Adrenal gland (tissue), 5 donors: ENCODE measurements at regions not wholly inside any gene's neighbourhood (a gene's known extent, or its start where the extent isn't known, plus 50 kb on each side); places are given as distances from the start of the nearest gene placed in this dataset.

Experiments used
- POLR2A ChIP-seq, 2 donors: fragments of 450-650 bp; IDR thresholded peaks; one replicate each; pipeline ENCODE4 v1.6.1; 2017; ENCODE audit warnings: antibody characterized with exemption in 2 of 2, mild to moderate bottlenecking in 2 of 2, moderate library complexity in 1 of 2
- TF ChIP-seq, protein P1 (sequence below), 6 experiments: fragments of 450-650 bp in 4 of 6; fragments of 200-600 bp in 2 of 6; sonication (generic) in 1 of 6; IDR thresholded peaks; 1 replicate in 5 of 6; 2 replicates in 1 of 6; pipeline versions ENCODE4 v1.5.1 to v1.8.0; 2016 to 2021; ENCODE audit warnings: antibody characterized with exemption in 6 of 6, mild to moderate bottlenecking in 2 of 6, moderate library complexity in 1 of 6
- donor health status: DM: no; HTN: no; CAD: no.

DNA sequence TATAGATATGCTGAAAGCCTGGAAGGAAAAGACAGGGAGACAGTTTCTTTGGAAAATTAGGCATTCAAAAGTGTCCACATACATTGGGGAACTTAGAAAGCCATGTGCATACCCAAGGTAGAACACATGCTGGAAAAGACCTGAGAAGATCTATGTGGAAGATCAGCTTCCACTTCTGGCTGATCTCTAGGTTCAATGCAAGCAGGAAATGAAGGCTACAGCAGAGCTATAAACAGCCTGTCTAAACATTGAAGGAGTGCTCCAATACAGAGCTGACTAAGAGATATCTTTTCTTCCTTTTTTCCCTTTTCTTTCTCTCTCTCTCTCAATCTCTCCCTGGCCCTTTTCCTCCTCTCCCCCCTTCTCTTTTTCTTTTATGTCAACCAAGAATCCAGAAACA is 73.6 kb upstream of the TCF12 start:
- TF ChIP-seq POLR2A (IDR thresholded peaks at IDR 0.05), result no peak
- TF ChIP-seq, protein P1, sequence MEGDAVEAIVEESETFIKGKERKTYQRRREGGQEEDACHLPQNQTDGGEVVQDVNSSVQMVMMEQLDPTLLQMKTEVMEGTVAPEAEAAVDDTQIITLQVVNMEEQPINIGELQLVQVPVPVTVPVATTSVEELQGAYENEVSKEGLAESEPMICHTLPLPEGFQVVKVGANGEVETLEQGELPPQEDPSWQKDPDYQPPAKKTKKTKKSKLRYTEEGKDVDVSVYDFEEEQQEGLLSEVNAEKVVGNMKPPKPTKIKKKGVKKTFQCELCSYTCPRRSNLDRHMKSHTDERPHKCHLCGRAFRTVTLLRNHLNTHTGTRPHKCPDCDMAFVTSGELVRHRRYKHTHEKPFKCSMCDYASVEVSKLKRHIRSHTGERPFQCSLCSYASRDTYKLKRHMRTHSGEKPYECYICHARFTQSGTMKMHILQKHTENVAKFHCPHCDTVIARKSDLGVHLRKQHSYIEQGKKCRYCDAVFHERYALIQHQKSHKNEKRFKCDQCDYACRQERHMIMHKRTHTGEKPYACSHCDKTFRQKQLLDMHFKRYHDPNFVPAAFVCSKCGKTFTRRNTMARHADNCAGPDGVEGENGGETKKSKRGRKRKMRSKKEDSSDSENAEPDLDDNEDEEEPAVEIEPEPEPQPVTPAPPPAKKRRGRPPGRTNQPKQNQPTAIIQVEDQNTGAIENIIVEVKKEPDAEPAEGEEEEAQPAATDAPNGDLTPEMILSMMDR (IDR thresholded peaks at IDR 0.05), result no peak
